GM18907 (cell line): ENCODE measurements at regions not wholly inside any gene's neighbourhood (a gene's known extent, or its start where the extent isn't known, plus 50 kb on each side); places are given as distances from the start of the nearest gene placed in this dataset.

Experiments
- ATAC-seq: cut with Tn5 transposase; IDR thresholded peaks from one replicate; pipeline ENCODE4 v1.9.1; 2021; ENCODE audit warnings: mild to moderate bottlenecking, moderate library complexity; ENCODE audit not compliant: unreplicated experiment

GRCh38 chr9:80596579-80596978 is 1024.8 kb downstream of the TLE4 start:
- ATAC-seq = no peak

- ATAC-seq = no peak
These were observed 1023.4 kb downstream of the TLE4 start for GRCh38 chr9:80595192-80595591.

GRCh38 chr9:80592413-80592812 is 1020.6 kb downstream of the TLE4 start:
- ATAC-seq = no peak

- ATAC-seq = no peak
These were observed 1015.1 kb downstream of the TLE4 start for GRCh38 chr9:80586786-80587330.

GRCh38 chr9:80571953-80572352 is 1000.2 kb downstream of the TLE4 start:
- no peak for ATAC-seq

- no peak for ATAC-seq
These were observed 997.5 kb downstream of the TLE4 start for GRCh38 chr9:80569236-80569635.

GRCh38 chr9:80561526-80561925 is 989.8 kb downstream of the TLE4 start:
- no peak for ATAC-seq

GRCh38 chr9:80560976-80561375 is 989.2 kb downstream of the TLE4 start:
- ATAC-seq = no peak

GRCh38 chr9:80557256-80557655 is 985.5 kb downstream of the TLE4 start:
- ATAC-seq = no peak

GRCh38 chr9:80556631-80557030 is 984.9 kb downstream of the TLE4 start:
- ATAC-seq = no peak

GRCh38 chr9:80555782-80556325 is 984.1 kb downstream of the TLE4 start:
- no peak for ATAC-seq

- ATAC-seq = no peak
These were observed 983.1 kb downstream of the TLE4 start for GRCh38 chr9:80554856-80555255.

- no peak for ATAC-seq
These were observed 982.5 kb downstream of the TLE4 start for GRCh38 chr9:80554301-80554700.

GRCh38 chr9:80552931-80553330 is 981.2 kb downstream of the TLE4 start:
- no peak for ATAC-seq

GRCh38 chr9:80550181-80550580 is 978.4 kb downstream of the TLE4 start:
- ATAC-seq = no peak

- no peak for ATAC-seq
These were observed 975.8 kb downstream of the TLE4 start for GRCh38 chr9:80547613-80548012.

- ATAC-seq = no peak
These were observed 968.6 kb downstream of the TLE4 start for GRCh38 chr9:80540387-80540786.

GRCh38 chr9:80538976-80539375 is 967.2 kb downstream of the TLE4 start:
- ATAC-seq = no peak

- no peak for ATAC-seq
These were observed 950.7 kb downstream of the TLE4 start for GRCh38 chr9:80522465-80522864.

GRCh38 chr9:80521151-80521550 is 949.4 kb downstream of the TLE4 start:
- no peak for ATAC-seq

GRCh38 chr9:80520231-80520630 is 948.5 kb downstream of the TLE4 start:
- no peak for ATAC-seq

GRCh38 chr9:80518441-80518840 is 946.7 kb downstream of the TLE4 start:
- ATAC-seq = no peak

GRCh38 chr9:80516679-80517078 is 944.9 kb downstream of the TLE4 start:
- no peak for ATAC-seq
